Neural progenitor cell (in vitro differentiated cells): ENCODE measurements at regions not wholly inside any gene's neighbourhood (a gene's known extent, or its start where the extent isn't known, plus 50 kb on each side); places are given as distances from the start of the nearest gene placed in this dataset.

Experiments used
- DNase-seq: peaks from one replicate; pipeline ENCODE4 v3.0.0-alpha.2; 2016; ENCODE audit warnings: low spot score
- H2AFZ ChIP-seq: fragments of 200-600 bp; sonication (generic); replicated peaks from 2 replicates; pipeline ENCODE4 v1.6.1; 2016; ENCODE audit warnings: antibody characterized with exemption
- H3F3A ChIP-seq: fragments of 200-600 bp; sonication (generic); 2 replicates; pipeline ENCODE4 v1.6.1; 2016; ENCODE audit warnings: antibody characterized with exemption, low read depth
- H3K27ac ChIP-seq: fragments of 200-600 bp; sonication (generic); 2 replicates; pipeline ENCODE4 v1.5.1; 2016; ENCODE audit warnings: mild to moderate bottlenecking
- H3K27me3 ChIP-seq: fragments of 200-600 bp; sonication (generic); 2 replicates; pipeline ENCODE4 v1.6.1; 2016; ENCODE audit warnings: mild to moderate bottlenecking, moderate library complexity
- H3K36me3 ChIP-seq: fragments of 200-600 bp; sonication (generic); 2 replicates; pipeline ENCODE4 v1.5.1; 2016
- H3K4me1 ChIP-seq: fragments of 200-600 bp; sonication (generic); 2 replicates; pipeline ENCODE4 v1.6.1; 2016; ENCODE audit warnings: mixed run types
- H3K4me2 ChIP-seq: fragments of 200-600 bp; sonication (generic); 2 replicates; pipeline ENCODE4 v1.6.1; 2016
- H3K4me3 ChIP-seq: fragments of 200-600 bp; sonication (generic); 2 replicates; pipeline ENCODE4 v1.5.1; 2016
- H3K79me2 ChIP-seq: fragments of 200-600 bp; sonication (generic); 2 replicates; pipeline ENCODE4 v1.6.1; 2016; ENCODE audit warnings: low read depth
- H3K9ac ChIP-seq: fragments of 200-600 bp; sonication (generic); 2 replicates; pipeline ENCODE4 v1.6.1; 2016
- H3K9me3 ChIP-seq: fragments of 200-600 bp; sonication (generic); 2 replicates; pipeline ENCODE4 v1.5.1; 2016; ENCODE audit warnings: low read depth
- H4K20me1 ChIP-seq: fragments of 200-600 bp; sonication (generic); 2 replicates; pipeline ENCODE4 v1.6.1; 2016; ENCODE audit warnings: low read depth
- H3K27ac Mint-ChIP-seq: 3 replicates; pipeline ENCODE4 v1.8.0; 2021; ENCODE audit warnings: mixed read lengths
- H3K27me3 Mint-ChIP-seq: 2 replicates; pipeline ENCODE4 v1.8.0; 2022; ENCODE audit warnings: low read depth, mild to moderate bottlenecking, inconsistent platforms, moderate library complexity, mixed read lengths; ENCODE audit not compliant: insufficient read depth
- H3K36me3 Mint-ChIP-seq: 3 replicates; pipeline ENCODE4 v1.8.0; 2021; ENCODE audit warnings: mixed read lengths
- H3K4me1 Mint-ChIP-seq: 3 replicates; pipeline ENCODE4 v1.8.0; 2021; ENCODE audit warnings: mixed read lengths
- H3K4me3 Mint-ChIP-seq: 3 replicates; pipeline ENCODE4 v1.8.0; 2021; ENCODE audit warnings: mild to moderate bottlenecking, moderate library complexity, mixed read lengths
- H3K9me3 Mint-ChIP-seq: 3 replicates; pipeline ENCODE4 v1.8.0; 2020; ENCODE audit warnings: mixed read lengths
- CTCF ChIP-seq: fragments of 200-600 bp; sonication (generic); IDR thresholded peaks from 2 replicates; pipeline ENCODE4 v1.5.1; 2017; ENCODE audit warnings: antibody characterized with exemption, mild to moderate bottlenecking
- EZH2 ChIP-seq: fragments of 200-600 bp; sonication (generic); IDR thresholded peaks from 2 replicates; pipeline ENCODE4 v1.6.1; 2017; ENCODE audit warnings: antibody characterized with exemption, mild to moderate bottlenecking, moderate library complexity
- EZH2phosphoT487 ChIP-seq: fragments of 200-600 bp; sonication (generic); IDR thresholded peaks from 2 replicates; pipeline ENCODE4 v1.6.1; 2017; ENCODE audit warnings: antibody characterized with exemption

GRCh38 chr14:97387252-97387874, 590.2 kb downstream of the VRK1 start:
- Histone ChIP-seq H2AFZ (no peak overlapping the region), H3F3A (no peaks in the 10 kb centered on the region), H3K27me3 (no peaks in the 10 kb centered on the region), H3K4me2 (no peak overlapping the region), H3K4me3 (no peak overlapping the region), H3K9me3 (no peaks in the 10 kb centered on the region), H3K4me1 (peaks cover 8% of the 10 kb centered on the region), H4K20me1 (no peaks in the 10 kb centered on the region), H3K27ac (no peak overlapping the region), H3K79me2 (no peaks in the 10 kb centered on the region), H3K36me3 (no peaks in the 10 kb centered on the region), H3K9ac (no peak overlapping the region)
- Mint-ChIP-seq H3K36me3 (no peaks in the 10 kb centered on the region), H3K4me3 (no peak overlapping the region), H3K27ac (no peak overlapping the region), H3K27me3 (no peaks in the 10 kb centered on the region), H3K4me1 (peaks cover 15% of the 10 kb centered on the region), H3K9me3 (no peaks in the 10 kb centered on the region)
- TF ChIP-seq CTCF, result no peak
- TF ChIP-seq EZH2phosphoT487, result no peak
- TF ChIP-seq EZH2, result no peak
- no peak for DNase-seq

- Histone ChIP-seq H3K4me3 (no peak overlapping the region), H3K9me3 (no peaks in the 10 kb centered on the region), H3K79me2 (no peaks in the 10 kb centered on the region), H3F3A (no peaks in the 10 kb centered on the region), H3K9ac (no peak overlapping the region), H3K4me2 (no peak overlapping the region), H2AFZ (peak overlapping the region; percentile 18), H3K36me3 (no peaks in the 10 kb centered on the region), H3K27me3 (no peaks in the 10 kb centered on the region), H4K20me1 (no peaks in the 10 kb centered on the region), H3K27ac (no peak overlapping the region), H3K4me1 (no peaks in the 10 kb centered on the region)
- H3K4me1 Mint-ChIP-seq, result peaks cover 14% of the 10 kb centered on the region
- H3K4me3 Mint-ChIP-seq, result no peak overlapping the region
- no peak overlapping the region for H3K27ac Mint-ChIP-seq
- H3K9me3 Mint-ChIP-seq, result no peaks in the 10 kb centered on the region
- DNase-seq, result no peak
- no peaks in the 10 kb centered on the region for H3K36me3 Mint-ChIP-seq
- no peak for TF ChIP-seq CTCF
- TF ChIP-seq EZH2phosphoT487, result no peak
- TF ChIP-seq EZH2, result no peak
- no peaks in the 10 kb centered on the region for H3K27me3 Mint-ChIP-seq
Observed at GRCh38 chr14:97388408-97388807, 591.2 kb downstream of the VRK1 start.

GRCh38 chr14:97390096-97390724, 593.0 kb downstream of the VRK1 start:
- Histone ChIP-seq H3F3A (no peaks in the 10 kb centered on the region), H3K27me3 (no peaks in the 10 kb centered on the region), H3K4me3 (no peak overlapping the region), H4K20me1 (no peaks in the 10 kb centered on the region), H3K79me2 (no peaks in the 10 kb centered on the region), H3K4me1 (no peaks in the 10 kb centered on the region), H3K27ac (no peak overlapping the region), H2AFZ (no peak overlapping the region), H3K4me2 (no peak overlapping the region), H3K9ac (no peak overlapping the region), H3K36me3 (no peaks in the 10 kb centered on the region), H3K9me3 (no peaks in the 10 kb centered on the region)
- Mint-ChIP-seq H3K4me1 (peaks cover 12% of the 10 kb centered on the region), H3K27ac (no peak overlapping the region), H3K36me3 (no peaks in the 10 kb centered on the region), H3K9me3 (no peaks in the 10 kb centered on the region), H3K27me3 (no peaks in the 10 kb centered on the region), H3K4me3 (no peak overlapping the region)
- no peak for TF ChIP-seq CTCF
- no peak for TF ChIP-seq EZH2
- TF ChIP-seq EZH2phosphoT487, result no peak
- DNase-seq, result no peak
